NCI-H2196 (cell line): ENCODE measurements at regions not wholly inside any gene's neighbourhood (a gene's known extent, or its start where the extent isn't known, plus 50 kb on each side); places are given as distances from the start of the nearest gene placed in this dataset.
A peak's percentile ranks its signal among the peaks of the same experiment; 100 is the strongest.
"Not testable (repeated sequence)": the region's sequence is repeated elsewhere in the genome, so short reads cannot be mapped to it uniquely, and the experiment has no call there.

ENCODE experiments used
- DNase-seq: peaks from one replicate; lab custom pipeline; 2025; ENCODE audit not compliant: unreplicated experiment; lab: John Stamatoyannopoulos, UW

GRCh38 chr1:43042773-43043457, 84.2 kb upstream of the SLC2A1 start:
- DNase-seq = no peak

GRCh38 chr1:43042127-43042526, 83.5 kb upstream of the SLC2A1 start:
- no peak for DNase-seq

- DNase-seq = no peak
These were observed 82.9 kb upstream of the SLC2A1 start for GRCh38 chr1:43041591-43041990.

GRCh38 chr1:43039228-43040055, 80.8 kb upstream of the SLC2A1 start:
- no peak for DNase-seq

- no peak for DNase-seq
These were observed 79.7 kb upstream of the SLC2A1 start for GRCh38 chr1:43038232-43038935.

GRCh38 chr1:43037466-43037865, 78.8 kb upstream of the SLC2A1 start:
- DNase-seq = no peak

GRCh38 chr1:43036932-43037331, 78.3 kb upstream of the SLC2A1 start:
- DNase-seq = no peak

GRCh38 chr1:43035821-43036741, 77.4 kb upstream of the SLC2A1 start:
- no peak for DNase-seq

GRCh38 chr1:43034778-43035177, 76.1 kb upstream of the SLC2A1 start:
- DNase-seq = no peak

- no peak for DNase-seq
These were observed 75.6 kb upstream of the SLC2A1 start for GRCh38 chr1:43034195-43034658.

GRCh38 chr1:43031316-43032203, 72.9 kb upstream of the SLC2A1 start:
- no peak for DNase-seq

- no peak for DNase-seq
These were observed 66.2 kb upstream of the SLC2A1 start for GRCh38 chr1:43024905-43025304.

GRCh38 chr1:43021547-43022474, 63.1 kb upstream of the SLC2A1 start:
- peak; percentile 26 for DNase-seq

- no peak for DNase-seq
These were observed 60.6 kb upstream of the SLC2A1 start for GRCh38 chr1:43019226-43019625.

- no peak for DNase-seq
These were observed 59.5 kb upstream of the SLC2A1 start for GRCh38 chr1:43018121-43018520.

- DNase-seq = no peak
These were observed 56.6 kb upstream of the SLC2A1 start for GRCh38 chr1:43015269-43015668.

GRCh38 chr1:43014579-43014978, 55.9 kb upstream of the SLC2A1 start:
- DNase-seq = not testable (repeated sequence)

- DNase-seq = no peak
These were observed 52.4 kb upstream of the SLC2A1 start for GRCh38 chr1:43011020-43011419.

- no peak for DNase-seq
These were observed 50.6 kb upstream of the SLC2A1 start for GRCh38 chr1:43009274-43009673.
